H1 (cell line): ENCODE measurements at regions not wholly inside any gene's neighbourhood (a gene's known extent, or its start where the extent isn't known, plus 50 kb on each side); places are given as distances from the start of the nearest gene placed in this dataset.

Source experiments
- CTCF ChIA-PET: fragments of 300-600 bp; sonication (Branson Sonifier 250); formaldehyde crosslinking; loops from one replicate; lab custom pipeline; 2021; ENCODE audit not compliant: partially characterized antibody; lab: Charles Lee
- POLR2A ChIA-PET: fragments of 300-600 bp; sonication (Branson Sonifier 250); formaldehyde crosslinking; loops from one replicate; lab custom pipeline; 2021; ENCODE audit warnings: inconsistent platforms; ENCODE audit not compliant: partially characterized antibody; lab: Charles Lee
- DNase-seq, 2 experiments: peaks; one replicate each; pipeline versions ENCODE4 v3.0.0 to v3.0.0-alpha.2; 2010 to 2022; ENCODE audit warnings: low spot score in 2 of 2, low read depth in 1 of 2, mixed read lengths in 1 of 2
- FAIRE-seq: peaks from 2 replicates; lab custom pipeline; 2011; peaks lifted over from hg19 to GRCh38; lab: Jason Lieb, UNC
- H2AFZ ChIP-seq: 2 replicates; pipeline ENCODE4 v1.8.1; 2012; ENCODE audit warnings: low read length, inconsistent platforms
- H2AK5ac ChIP-seq: 2 replicates; pipeline ENCODE4 v1.6.1; 2013; ENCODE audit warnings: low read depth, low read length
- H2BK120ac ChIP-seq: replicated peaks from 2 replicates; pipeline ENCODE3; 2013; ENCODE audit warnings: low read depth, low read length, inconsistent platforms
- H2BK12ac ChIP-seq: 2 replicates; pipeline ENCODE4 v1.6.1; 2013; ENCODE audit warnings: low read depth, low read length
- H2BK15ac ChIP-seq: 2 replicates; pipeline ENCODE4 v1.6.1; 2013; ENCODE audit warnings: low read length
- H2BK20ac ChIP-seq: 2 replicates; pipeline ENCODE4 v1.6.1; 2013; ENCODE audit warnings: low read length
- H2BK5ac ChIP-seq: 2 replicates; pipeline ENCODE4 v1.6.1; 2013; ENCODE audit warnings: low read depth, low read length
- H3K14ac ChIP-seq: 2 replicates; pipeline ENCODE4 v1.6.1; 2013; ENCODE audit warnings: inconsistent platforms; ENCODE audit not compliant: insufficient read length
- H3K18ac ChIP-seq: 2 replicates; pipeline ENCODE4 v1.6.1; 2013; ENCODE audit warnings: low read length; ENCODE audit errors: extremely low read depth
- H3K23ac ChIP-seq: 2 replicates; pipeline ENCODE4 v1.6.1; 2013; ENCODE audit warnings: inconsistent platforms; ENCODE audit not compliant: insufficient read length
- H3K23me2 ChIP-seq: 2 replicates; pipeline ENCODE4 v1.6.1; 2013; ENCODE audit warnings: low read depth, low read length
- H3K27ac ChIP-seq: 2 replicates; pipeline ENCODE4 v1.6.1; 2011; ENCODE audit warnings: low read depth, low read length, inconsistent platforms
- H3K27me3 ChIP-seq, 4 experiments: replicated peaks in 1 of 4; 1 replicate in 1 of 4; 2 replicates in 3 of 4; pipeline versions ENCODE4 v1.6.1 to v1.8.1; 2011 to 2013; ENCODE audit warnings: low read length in 3 of 4, mild to moderate bottlenecking in 3 of 4, inconsistent platforms in 2 of 4, mixed read lengths in 2 of 4, moderate library complexity in 1 of 4; ENCODE audit not compliant: control insufficient read depth in 3 of 4, insufficient read depth in 3 of 4; ENCODE audit errors: extremely low read depth in 1 of 4
- H3K36me3 ChIP-seq, 4 experiments: 2 replicates each; pipeline versions ENCODE4 v1.6.1 to v1.8.1; 2011 to 2013; ENCODE audit warnings: mild to moderate bottlenecking in 4 of 4, low read length in 3 of 4, moderate library complexity in 2 of 4, control low read depth in 1 of 4, inconsistent platforms in 1 of 4; ENCODE audit not compliant: insufficient read depth in 4 of 4, control insufficient read depth in 2 of 4
- H3K4ac ChIP-seq: replicated peaks from 2 replicates; pipeline ENCODE3; 2013; ENCODE audit warnings: low read length, low read depth, mixed read lengths, inconsistent platforms; ENCODE audit not compliant: insufficient read length
- H3K4me1 ChIP-seq, 4 experiments: replicated peaks in 1 of 4; 1 replicate in 1 of 4; 2 replicates in 3 of 4; pipeline versions ENCODE4 v1.6.1 to v1.8.1; 2011 to 2013; ENCODE audit warnings: low read length in 3 of 4, inconsistent platforms in 2 of 4, mixed read lengths in 1 of 4; ENCODE audit not compliant: insufficient read depth in 4 of 4, control insufficient read depth in 3 of 4
- H3K4me2 ChIP-seq, 2 experiments: 2 replicates each; pipeline versions ENCODE4 v1.6.1 to v1.8.1; 2011 to 2013; ENCODE audit warnings: low read depth in 2 of 2, low read length in 2 of 2, control low read depth in 1 of 2, inconsistent platforms in 1 of 2, mild to moderate bottlenecking in 1 of 2; ENCODE audit not compliant: insufficient read depth in 1 of 2
- H3K4me3 ChIP-seq, 4 experiments: fragments of 200-600, 300-600 bp in 1 of 4; sonication (generic), shearing (Covaris generic), sonication (Bioruptor Twin) in 1 of 4; 2 replicates each; pipeline versions ENCODE4 v1.5.1 to v1.8.1; 2011 to 2016; ENCODE audit warnings: low read length in 4 of 4, low read depth in 3 of 4, control low read depth in 2 of 4, inconsistent platforms in 2 of 4, mild to moderate bottlenecking in 2 of 4, mixed read lengths in 1 of 4, moderate library complexity in 1 of 4; ENCODE audit not compliant: insufficient read depth in 2 of 4; ENCODE audit errors: extremely low read depth in 1 of 4
- H3K56ac ChIP-seq: replicated peaks from 2 replicates; pipeline ENCODE3; 2013; ENCODE audit warnings: low read depth, mild to moderate bottlenecking, mixed read lengths, low read length, inconsistent platforms; ENCODE audit not compliant: insufficient read length
- H3K79me1 ChIP-seq: 2 replicates; pipeline ENCODE4 v1.6.1; 2013; ENCODE audit warnings: low read depth, low read length, control low read depth
- H3K79me2 ChIP-seq, 2 experiments: 2 replicates each; pipeline versions ENCODE4 v1.6.1 to v1.8.1; 2012 to 2013; ENCODE audit warnings: low read length in 2 of 2, mild to moderate bottlenecking in 2 of 2, inconsistent platforms in 1 of 2; ENCODE audit not compliant: insufficient read depth in 2 of 2, control insufficient read depth in 1 of 2
- H3K9ac ChIP-seq, 4 experiments: replicated peaks in 1 of 4; 1 replicate in 1 of 4; 2 replicates in 3 of 4; pipeline versions ENCODE4 v1.6.1 to v1.8.1; 2011 to 2013; ENCODE audit warnings: low read depth in 3 of 4, low read length in 3 of 4, control low read depth in 2 of 4, mild to moderate bottlenecking in 2 of 4, moderate library complexity in 2 of 4, inconsistent platforms in 1 of 4; ENCODE audit errors: extremely low read depth in 1 of 4
- H3K9me3 ChIP-seq, 2 experiments: 2 replicates each; pipeline versions ENCODE4 v1.6.1 to v1.8.1; 2012 to 2013; ENCODE audit warnings: mild to moderate bottlenecking in 2 of 2, moderate library complexity in 2 of 2, control low read depth in 1 of 2, inconsistent platforms in 1 of 2, low read depth in 1 of 2, low read length in 1 of 2, mixed read lengths in 1 of 2; ENCODE audit not compliant: insufficient read depth in 2 of 2
- H4K20me1 ChIP-seq, 2 experiments: replicated peaks in 1 of 2; 2 replicates each; pipeline versions ENCODE3 to v1.8.1; 2011 to 2013; ENCODE audit warnings: inconsistent platforms in 2 of 2, low read length in 2 of 2, mild to moderate bottlenecking in 1 of 2; ENCODE audit not compliant: insufficient read depth in 2 of 2, control insufficient read depth in 1 of 2
- H4K5ac ChIP-seq: 2 replicates; pipeline ENCODE4 v1.6.1; 2013; ENCODE audit warnings: low read length, low read depth, mixed read lengths, inconsistent platforms; ENCODE audit not compliant: insufficient read length
- H4K8ac ChIP-seq: 2 replicates; pipeline ENCODE4 v1.8.0; 2013; ENCODE audit warnings: mild to moderate bottlenecking, moderate library complexity, low read length, inconsistent platforms; ENCODE audit not compliant: insufficient read depth; ENCODE audit errors: extremely low read depth
- H4K91ac ChIP-seq: replicated peaks from 2 replicates; pipeline ENCODE3; 2013; ENCODE audit warnings: low read length, mixed read lengths, inconsistent platforms; ENCODE audit not compliant: insufficient read length
- ASH2L ChIP-seq: fragments of 200-600, 300-600 bp; sonication (generic); IDR thresholded peaks from one replicate; pipeline ENCODE4 v1.7.1; 2017; ENCODE audit warnings: low read length
- CBX5 ChIP-seq: fragments of 300-800, 300-1000 bp; sonication (generic); IDR thresholded peaks from 2 replicates; pipeline ENCODE4 v1.7.1; 2016; ENCODE audit warnings: antibody characterized with exemption, low read length, low read depth
- E2F6 ChIP-seq: IDR thresholded peaks from 2 replicates; pipeline ENCODE4 v1.6.1; 2012; ENCODE audit warnings: inconsistent platforms
- EZH2 ChIP-seq: fragments of 200-600 bp; sonication (generic); IDR thresholded peaks from 2 replicates; pipeline ENCODE4 v1.7.1; 2012; ENCODE audit warnings: low read depth, mild to moderate bottlenecking, moderate library complexity, low read length, inconsistent platforms; ENCODE audit not compliant: severe bottlenecking
- HDAC6 ChIP-seq: IDR thresholded peaks from one replicate; pipeline ENCODE4 v1.7.1; 2012; ENCODE audit warnings: low read depth, mild to moderate bottlenecking, inconsistent platforms, low read length, moderate library complexity
- KDM1A ChIP-seq: fragments of 200-600, 300-600 bp; sonication (generic); IDR thresholded peaks from 2 replicates; pipeline ENCODE4 v1.7.1; 2016; ENCODE audit warnings: mild to moderate bottlenecking, low read length, borderline replicate concordance
- NRF1 ChIP-seq: IDR thresholded peaks from 2 replicates; pipeline ENCODE4 v1.6.1; 2011; ENCODE audit warnings: mild to moderate bottlenecking, low read depth, low read length, improper control_type of control experiment
- SUZ12 ChIP-seq: fragments of 200-600 bp; sonication (generic); IDR thresholded peaks from 2 replicates; pipeline ENCODE4 v1.6.1; 2012; ENCODE audit warnings: mild to moderate bottlenecking, inconsistent platforms, low read length, moderate library complexity, mixed read lengths
- YY1 ChIP-seq: IDR thresholded peaks from 2 replicates; pipeline ENCODE4 v1.6.1; 2011; ENCODE audit warnings: low read depth, mild to moderate bottlenecking, low read length
- ZNF274 ChIP-seq: IDR thresholded peaks from 2 replicates; pipeline ENCODE4 v1.7.0; 2012; ENCODE audit warnings: low read length, borderline replicate concordance; ENCODE audit errors: extremely low read depth
- WGBS, 2 experiments: shearing (Covaris generic) in 1 of 2; methylation state at CpG; one replicate each; pipeline versions ENCODE4 v1.1.6 to v1.1.7; 2013 to 2015; ENCODE audit warnings: low lambda C conversion rate in 2 of 2, mixed read lengths in 2 of 2, inconsistent platforms in 1 of 2, low coverage in 1 of 2, missing lambda C conversion rate in 1 of 2; ENCODE audit not compliant: insufficient replicate concordance in 2 of 2, insufficient coverage in 1 of 2, insufficient read length in 1 of 2; ENCODE audit errors: extremely low coverage in 1 of 2, missing lambda C conversion rate in 1 of 2; 5-methylcytosine and 5-hydroxymethylcytosine counted together

- H4K5ac ChIP-seq = no peak overlapping the region
- CTCF ChIA-PET = no interaction called here
These were observed 347.3 kb downstream of the THBS2 start for GRCh38 chr6:168906391-168906790.

More at GRCh38 chr6:168906391-168906790, 347.3 kb downstream of the THBS2 start:
- no peak overlapping the region for H3K4ac ChIP-seq
- H3K79me2 ChIP-seq = no peaks in the 10 kb centered on the region
- H2BK5ac ChIP-seq = no peak overlapping the region
- no peak overlapping the region for H3K9ac ChIP-seq
- no peak overlapping the region for H2BK120ac ChIP-seq
- no peak overlapping the region for H3K14ac ChIP-seq
- H3K27ac ChIP-seq = no peak overlapping the region
- H2AK5ac ChIP-seq = no peak overlapping the region
- TF ChIP-seq HDAC6 = no peak
- TF ChIP-seq ASH2L = no peak
- TF ChIP-seq SUZ12 = no peak
- TF ChIP-seq CBX5 = no peak
- no peak for TF ChIP-seq E2F6
- no peak for TF ChIP-seq KDM1A
- no peak for TF ChIP-seq EZH2
- no peak for TF ChIP-seq NRF1
- no peak for TF ChIP-seq YY1
- TF ChIP-seq ZNF274 = no peak
- no peaks in the 10 kb centered on the region for H4K20me1 ChIP-seq
- H4K8ac ChIP-seq = no peak overlapping the region
- no peak overlapping the region for H4K91ac ChIP-seq
- peaks cover 0 to 5% (median 0%) of the 10 kb centered on the region in 4 experiments; a peak in 2 of 8 replicates for H3K36me3 ChIP-seq
- no peak overlapping the region for H3K23ac ChIP-seq
- H3K9me3 ChIP-seq = peaks cover 11 to 19% of the 10 kb centered on the region in 2 experiments
- DNase-seq (no peak), FAIRE-seq (peak; percentile 66)
- no peaks in the 10 kb centered on the region; a peak in 1 of 7 replicates for H3K27me3 ChIP-seq
- H2BK15ac ChIP-seq = no peak overlapping the region
- H3K4me2 ChIP-seq = no peak overlapping the region
- H3K4me1 ChIP-seq = peaks cover 0 to 5% (median 2%) of the 10 kb centered on the region in 4 experiments; a peak in 2 of 7 replicates
- H3K23me2 ChIP-seq = no peaks in the 10 kb centered on the region
- no peak overlapping the region for H2BK20ac ChIP-seq
- no peaks in the 10 kb centered on the region for H3K79me1 ChIP-seq
- H3K18ac ChIP-seq = no peak overlapping the region
- POLR2A ChIA-PET = no interaction called here
- WGBS, 2 experiments = 85% methylated on average over 5 of the region's 5 CpGs; no CpG with 5 or more reads in 1 of the 2 experiments
- no peak overlapping the region for H3K4me3 ChIP-seq
- H2AFZ ChIP-seq = no peak overlapping the region
- H3K56ac ChIP-seq = no peak overlapping the region
- no peak overlapping the region; the same call in 1 of the 2 replicates for H2BK12ac ChIP-seq
